Chondrocyte (in vitro differentiated cells): ENCODE measurements at regions not wholly inside any gene's neighbourhood (a gene's known extent, or its start where the extent isn't known, plus 50 kb on each side); places are given as distances from the start of the nearest gene placed in this dataset.
"Not testable (repeated sequence)": the region's sequence is repeated elsewhere in the genome, so short reads cannot be mapped to it uniquely, and the experiment has no call there.

Source experiments
- DNase-seq: peaks from one replicate; pipeline ENCODE4 v3.0.0; 2021; ENCODE audit warnings: mixed read lengths, low spot score
- H3K27ac Mint-ChIP-seq: one replicate; pipeline ENCODE4 v1.8.0; 2021; ENCODE audit warnings: mild to moderate bottlenecking, moderate library complexity, mixed read lengths; ENCODE audit not compliant: unreplicated experiment
- H3K27me3 Mint-ChIP-seq: 2 replicates; pipeline ENCODE4 v1.8.0; 2021; ENCODE audit warnings: low read depth, mixed read lengths
- H3K36me3 Mint-ChIP-seq: 2 replicates; pipeline ENCODE4 v1.8.0; 2021; ENCODE audit warnings: low read depth, mixed read lengths
- H3K4me1 Mint-ChIP-seq: 2 replicates; pipeline ENCODE4 v1.8.0; 2021; ENCODE audit warnings: low read depth, mild to moderate bottlenecking, mixed read lengths
- H3K4me3 Mint-ChIP-seq: one replicate; pipeline ENCODE4 v1.8.0; 2021; ENCODE audit warnings: mild to moderate bottlenecking, moderate library complexity, mixed read lengths; ENCODE audit not compliant: unreplicated experiment
- H3K9me3 Mint-ChIP-seq: 2 replicates; pipeline ENCODE4 v1.8.0; 2021; ENCODE audit warnings: low read depth, mixed read lengths

- H3K4me1 Mint-ChIP-seq, H3K36me3 Mint-ChIP-seq, H3K9me3 Mint-ChIP-seq, H3K27me3 Mint-ChIP-seq, H3K27ac Mint-ChIP-seq, H3K4me3 Mint-ChIP-seq, DNase-seq: not testable (repeated sequence)
Observed at GRCh38 chr1:121036792-121037191, 147.2 kb downstream of the PPIAL4A start.

DNA sequence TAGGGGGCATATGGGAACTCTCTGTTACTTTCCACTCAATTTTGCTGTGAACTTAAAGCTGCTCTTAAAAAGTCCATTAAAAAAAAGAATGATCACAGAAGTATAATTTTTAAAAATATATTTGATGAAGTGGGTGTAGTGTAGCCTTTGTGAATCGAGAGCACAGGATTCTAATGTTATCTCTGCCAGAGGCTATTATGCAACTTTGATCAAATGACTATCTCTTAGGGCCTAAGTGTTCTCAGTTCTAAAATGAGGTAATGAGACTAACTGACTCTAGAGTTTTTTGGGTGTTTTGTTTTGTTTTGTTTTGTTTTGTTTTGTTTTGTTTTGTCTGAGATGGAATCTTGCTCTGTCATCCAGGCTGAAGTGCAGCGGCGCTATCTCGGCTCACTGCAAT is 143.2 kb downstream of the FAM72B start:
- not testable (repeated sequence) for DNase-seq, H3K27ac Mint-ChIP-seq, H3K9me3 Mint-ChIP-seq, H3K27me3 Mint-ChIP-seq, H3K4me3 Mint-ChIP-seq, H3K36me3 Mint-ChIP-seq, H3K4me1 Mint-ChIP-seq

DNA sequence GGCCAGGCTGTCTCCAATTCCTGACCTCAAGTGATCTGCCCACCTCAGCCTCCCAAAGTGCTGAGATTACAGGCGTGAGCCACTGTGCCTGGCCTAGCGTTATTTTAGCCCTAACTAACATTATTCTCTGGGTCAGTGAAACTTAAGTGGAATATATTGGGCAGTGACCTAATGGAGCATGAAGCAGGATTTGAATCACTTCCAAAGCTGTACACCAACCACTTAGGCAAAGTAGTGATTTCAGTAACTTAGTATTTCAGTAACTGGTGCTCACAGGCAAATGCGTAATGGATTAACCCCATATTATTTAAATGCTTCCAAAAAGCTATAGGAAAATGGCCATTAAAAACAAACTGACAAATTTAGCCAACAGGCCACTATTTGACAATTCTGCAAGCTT is 142.6 kb downstream of the FAM72B start:
- not testable (repeated sequence) for H3K4me1 Mint-ChIP-seq, H3K4me3 Mint-ChIP-seq, H3K27me3 Mint-ChIP-seq, DNase-seq, H3K36me3 Mint-ChIP-seq, H3K27ac Mint-ChIP-seq, H3K9me3 Mint-ChIP-seq

GRCh38 chr1:121042882-121043281 is 141.3 kb downstream of the FAM72B start:
- H3K4me3 Mint-ChIP-seq = not testable (repeated sequence)

DNA sequence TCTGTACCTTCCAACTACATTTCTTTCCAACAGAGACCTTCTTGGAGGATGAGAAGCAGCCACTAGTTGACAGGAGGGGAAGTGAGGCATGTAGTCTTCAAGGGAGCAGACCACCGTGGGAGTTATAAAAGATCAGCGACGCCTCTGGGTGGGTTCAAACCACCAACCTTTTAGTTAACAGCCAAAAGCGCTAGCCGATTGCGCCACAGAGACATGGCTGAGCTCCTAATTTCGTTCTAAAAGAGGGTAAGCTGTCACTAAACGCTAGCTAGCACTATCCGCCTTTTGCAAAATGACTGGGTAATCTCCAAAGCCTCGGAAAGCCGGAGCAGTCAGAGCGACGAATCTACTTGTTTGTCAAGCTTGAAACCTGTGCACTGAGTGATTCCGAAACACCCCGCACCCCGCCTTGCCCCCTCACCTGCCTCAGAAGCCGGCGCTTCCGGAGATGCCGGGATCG is 135.8 kb downstream of the FAM72B start:
- H3K27me3 Mint-ChIP-seq = peaks cover 24% of the 10 kb centered on the region
- H3K27ac Mint-ChIP-seq, DNase-seq, H3K36me3 Mint-ChIP-seq, H3K4me1 Mint-ChIP-seq, H3K9me3 Mint-ChIP-seq, H3K4me3 Mint-ChIP-seq: not testable (repeated sequence)

More at GRCh38 chr1:121042882-121043281, 141.3 kb downstream of the FAM72B start:
- H3K4me1 Mint-ChIP-seq, DNase-seq, H3K27me3 Mint-ChIP-seq, H3K9me3 Mint-ChIP-seq, H3K27ac Mint-ChIP-seq, H3K36me3 Mint-ChIP-seq: not testable (repeated sequence)

DNA sequence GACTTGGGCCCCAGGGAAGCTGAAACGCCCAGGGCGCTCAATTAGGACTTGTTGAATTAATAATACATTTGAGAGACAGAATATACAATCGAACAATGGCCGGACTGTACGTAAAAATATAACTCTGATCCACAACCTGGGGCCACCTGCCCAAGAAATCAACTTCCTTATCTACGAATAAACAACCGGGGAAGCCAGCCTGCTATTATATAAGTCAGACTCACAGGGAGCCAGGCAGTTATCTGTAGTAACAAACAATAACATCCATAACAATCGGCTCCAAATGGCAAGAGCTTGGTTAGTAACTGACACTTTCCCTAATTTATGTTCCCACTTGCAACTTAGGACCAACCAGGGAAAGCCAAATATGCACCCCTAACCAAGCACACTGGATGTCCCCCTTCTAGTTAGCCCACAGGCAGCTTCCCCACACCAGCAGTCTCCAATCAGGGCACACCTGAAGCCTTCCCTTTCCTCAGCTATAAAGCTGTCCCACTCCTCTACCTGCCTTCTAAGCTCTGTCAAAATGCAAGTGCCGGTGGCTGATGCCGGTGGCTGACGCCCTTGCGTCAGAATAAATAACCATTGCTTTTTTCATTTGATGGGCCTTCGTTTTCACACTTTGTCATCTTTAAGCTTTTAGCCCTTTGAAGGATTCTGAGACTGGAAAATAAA is 135.2 kb downstream of the FAM72B start:
- H3K4me1 Mint-ChIP-seq, H3K27ac Mint-ChIP-seq, H3K36me3 Mint-ChIP-seq, H3K4me3 Mint-ChIP-seq, DNase-seq, H3K9me3 Mint-ChIP-seq: not testable (repeated sequence)
- peaks cover 22% of the 10 kb centered on the region for H3K27me3 Mint-ChIP-seq

GRCh38 chr1:121050097-121050496 is 134.0 kb downstream of the FAM72B start:
- H3K27ac Mint-ChIP-seq, H3K36me3 Mint-ChIP-seq, H3K4me1 Mint-ChIP-seq, H3K4me3 Mint-ChIP-seq, H3K9me3 Mint-ChIP-seq, DNase-seq: not testable (repeated sequence)
- peaks cover 22% of the 10 kb centered on the region for H3K27me3 Mint-ChIP-seq

DNA sequence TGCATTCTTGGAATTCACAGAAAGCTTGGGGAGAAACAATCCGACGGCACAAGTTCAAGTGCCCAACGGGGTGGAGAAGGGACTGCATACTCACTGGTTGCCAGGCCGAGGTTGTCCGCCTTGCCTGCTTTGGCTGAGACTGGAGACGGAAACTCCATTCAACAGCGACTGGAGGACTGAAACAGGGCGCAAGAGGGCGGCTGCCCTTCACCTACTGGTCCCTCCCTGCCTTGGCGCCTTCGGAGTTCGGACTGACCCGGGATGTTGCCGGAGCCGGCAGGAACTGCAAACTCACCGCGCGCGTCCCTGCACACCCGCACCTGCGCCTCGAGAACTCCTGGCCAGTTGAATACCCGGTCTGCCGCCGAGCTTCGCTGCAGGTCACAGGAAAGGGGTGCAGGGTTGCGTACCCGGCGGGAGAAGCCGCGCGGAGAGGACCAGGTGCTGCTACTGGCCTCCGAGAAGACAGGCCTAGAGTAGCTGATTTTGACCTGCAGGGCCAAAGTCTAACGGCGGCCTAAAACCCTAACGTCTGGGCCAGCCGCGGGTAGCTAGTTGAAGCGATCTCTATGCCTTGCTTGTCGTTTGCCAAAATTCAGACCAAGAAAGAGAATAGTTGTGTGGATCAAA is 132.9 kb downstream of the FAM72B start:
- not testable (repeated sequence) for H3K36me3 Mint-ChIP-seq, H3K4me1 Mint-ChIP-seq, H3K27ac Mint-ChIP-seq, H3K4me3 Mint-ChIP-seq, H3K9me3 Mint-ChIP-seq
- DNase-seq = peak; percentile 73
- peaks cover 22% of the 10 kb centered on the region for H3K27me3 Mint-ChIP-seq

GRCh38 chr1:121052081-121052660 is 132.0 kb downstream of the FAM72B start:
- not testable (repeated sequence) for H3K4me1 Mint-ChIP-seq, H3K27ac Mint-ChIP-seq, H3K9me3 Mint-ChIP-seq, H3K36me3 Mint-ChIP-seq, DNase-seq, H3K4me3 Mint-ChIP-seq
- H3K27me3 Mint-ChIP-seq = peaks cover 22% of the 10 kb centered on the region

GRCh38 chr1:121054928-121055327 is 129.2 kb downstream of the FAM72B start:
- peaks cover 21% of the 10 kb centered on the region for H3K27me3 Mint-ChIP-seq
- H3K27ac Mint-ChIP-seq, DNase-seq, H3K4me3 Mint-ChIP-seq, H3K4me1 Mint-ChIP-seq, H3K9me3 Mint-ChIP-seq, H3K36me3 Mint-ChIP-seq: not testable (repeated sequence)

GRCh38 chr1:121066925-121067324 is 117.2 kb downstream of the FAM72B start:
- H3K4me1 Mint-ChIP-seq, DNase-seq, H3K9me3 Mint-ChIP-seq, H3K27ac Mint-ChIP-seq, H3K36me3 Mint-ChIP-seq, H3K27me3 Mint-ChIP-seq, H3K4me3 Mint-ChIP-seq: not testable (repeated sequence)

DNA sequence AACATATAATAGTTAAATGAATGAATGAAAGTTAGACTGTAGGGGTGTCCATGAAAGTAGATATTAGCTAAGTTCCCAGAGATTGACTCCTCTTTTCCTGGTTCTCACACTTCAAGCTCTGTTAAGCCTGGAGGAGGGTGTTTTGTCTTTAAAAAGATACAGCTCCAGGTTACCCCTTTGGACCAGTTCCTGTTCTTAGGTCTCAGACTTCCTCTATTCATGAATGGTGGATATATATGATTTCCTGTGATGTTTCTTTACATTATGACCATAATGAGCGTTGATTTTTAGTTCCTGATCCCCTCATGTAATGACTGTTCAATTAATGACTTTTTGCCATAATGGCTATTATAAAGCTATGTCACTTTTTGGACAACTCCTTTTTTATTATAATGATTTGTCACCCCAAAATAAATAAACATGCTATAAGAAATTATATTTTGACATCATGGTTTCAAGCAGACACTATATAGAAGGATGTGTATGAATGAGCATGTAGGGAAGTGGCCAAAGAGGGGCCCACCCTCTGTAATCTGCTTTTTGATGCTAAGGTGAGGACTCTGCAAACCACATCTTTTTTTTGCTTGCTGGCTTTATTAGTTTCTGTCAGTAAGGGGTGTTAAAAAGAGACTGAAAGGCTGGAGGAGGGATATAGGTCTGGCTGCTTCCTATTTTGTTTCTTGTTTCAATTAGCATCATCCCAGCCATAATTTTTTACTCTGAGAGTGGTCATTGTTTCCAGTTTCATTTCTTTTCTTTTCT is 115.2 kb downstream of the FAM72B start:
- not testable (repeated sequence) for H3K4me1 Mint-ChIP-seq, H3K27me3 Mint-ChIP-seq, H3K27ac Mint-ChIP-seq, H3K4me3 Mint-ChIP-seq, H3K9me3 Mint-ChIP-seq, DNase-seq, H3K36me3 Mint-ChIP-seq
